ENCODE measurements at regions not wholly inside any gene's neighbourhood (a gene's known extent, or its start where the extent isn't known, plus 50 kb on each side); places are given as distances from the start of the nearest gene placed in this dataset.
A peak's percentile ranks its signal among the peaks of the same experiment; 100 is the strongest.

GRCh38 chr6:165972139-165972802 lies 195.4 kb downstream of the TBXT start:
- no peak for DNase-seq (ENCODE audit: low read depth)
- in situ Hi-C loops (cut with HindIII; ENCODE audit: low pct_unique_long_range_greater_than_20kb, low sequenced_read_pairs) = no loop called here

- no peak for DNase-seq (ENCODE audit: low read depth)
- in situ Hi-C loops (cut with HindIII; ENCODE audit: low pct_unique_long_range_greater_than_20kb, low sequenced_read_pairs) = no loop called here
These were observed 196.4 kb downstream of the TBXT start for GRCh38 chr6:165971202-165971601.

GRCh38 chr6:165970001-165970400 lies 197.7 kb downstream of the TBXT start:
- in situ Hi-C loops (cut with HindIII; ENCODE audit: low pct_unique_long_range_greater_than_20kb, low sequenced_read_pairs) = no loop called here

GRCh38 chr6:165969184-165969583 lies 198.5 kb downstream of the TBXT start:
- DNase-seq (ENCODE audit: low read depth) = no peak
- in situ Hi-C loops (cut with HindIII; ENCODE audit: low pct_unique_long_range_greater_than_20kb, low sequenced_read_pairs) = no loop called here

More at GRCh38 chr6:165970001-165970400, 197.7 kb downstream of the TBXT start:
- DNase-seq (ENCODE audit: low read depth) = no peak

- DNase-seq (ENCODE audit: low read depth) = no peak
- in situ Hi-C loops (cut with HindIII; ENCODE audit: low pct_unique_long_range_greater_than_20kb, low sequenced_read_pairs) = no loop called here
These were observed 199.2 kb downstream of the TBXT start for GRCh38 chr6:165968408-165968807.

- peak; percentile 40 for DNase-seq (ENCODE audit: low read depth)
- in situ Hi-C loops (cut with HindIII; ENCODE audit: low pct_unique_long_range_greater_than_20kb, low sequenced_read_pairs) = no loop called here
These were observed 199.7 kb downstream of the TBXT start for GRCh38 chr6:165967810-165968407.

- in situ Hi-C loops (cut with HindIII; ENCODE audit: low pct_unique_long_range_greater_than_20kb, low sequenced_read_pairs) = no loop called here
- DNase-seq (ENCODE audit: low read depth) = no peak
These were observed 203.9 kb downstream of the TBXT start for GRCh38 chr6:165963750-165964149.

GRCh38 chr6:165962366-165962765 lies 205.3 kb downstream of the TBXT start:
- in situ Hi-C loops (cut with HindIII; ENCODE audit: low pct_unique_long_range_greater_than_20kb, low sequenced_read_pairs) = no loop called here
- DNase-seq (ENCODE audit: low read depth) = no peak

GRCh38 chr6:165961233-165961632 lies 206.4 kb downstream of the TBXT start:
- DNase-seq (ENCODE audit: low read depth) = no peak
- in situ Hi-C loops (cut with HindIII; ENCODE audit: low pct_unique_long_range_greater_than_20kb, low sequenced_read_pairs) = no loop called here

GRCh38 chr6:165960695-165961094 lies 207.0 kb downstream of the TBXT start:
- in situ Hi-C loops (cut with HindIII; ENCODE audit: low pct_unique_long_range_greater_than_20kb, low sequenced_read_pairs) = no loop called here
- no peak for DNase-seq (ENCODE audit: low read depth)

GRCh38 chr6:165959627-165960026 lies 208.0 kb downstream of the TBXT start:
- no peak for DNase-seq (ENCODE audit: low read depth)
- in situ Hi-C loops (cut with HindIII; ENCODE audit: low pct_unique_long_range_greater_than_20kb, low sequenced_read_pairs) = no loop called here

- no peak for DNase-seq (ENCODE audit: low read depth)
- in situ Hi-C loops (cut with HindIII; ENCODE audit: low pct_unique_long_range_greater_than_20kb, low sequenced_read_pairs) = no loop called here
These were observed 210.8 kb downstream of the TBXT start for GRCh38 chr6:165956874-165957273.

- in situ Hi-C loops (cut with HindIII; ENCODE audit: low pct_unique_long_range_greater_than_20kb, low sequenced_read_pairs) = no loop called here
- no peak for DNase-seq (ENCODE audit: low read depth)
These were observed 215.1 kb downstream of the TBXT start for GRCh38 chr6:165952514-165952913.

GRCh38 chr6:165950316-165950715 lies 217.3 kb downstream of the TBXT start:
- in situ Hi-C loops (cut with HindIII; ENCODE audit: low pct_unique_long_range_greater_than_20kb, low sequenced_read_pairs) = no loop called here
- DNase-seq (ENCODE audit: low read depth) = no peak

- in situ Hi-C loops (cut with HindIII; ENCODE audit: low pct_unique_long_range_greater_than_20kb, low sequenced_read_pairs) = no loop called here
- DNase-seq (ENCODE audit: low read depth) = no peak
These were observed 218.3 kb downstream of the TBXT start for GRCh38 chr6:165949324-165949723.

GRCh38 chr6:165944002-165944466 lies 223.6 kb downstream of the TBXT start:
- no peak for DNase-seq (ENCODE audit: low read depth)
- in situ Hi-C loops (cut with HindIII; ENCODE audit: low pct_unique_long_range_greater_than_20kb, low sequenced_read_pairs) = no loop called here

- DNase-seq (ENCODE audit: low read depth) = no peak
- in situ Hi-C loops (cut with HindIII; ENCODE audit: low pct_unique_long_range_greater_than_20kb, low sequenced_read_pairs) = no loop called here
These were observed 225.9 kb downstream of the TBXT start for GRCh38 chr6:165941786-165942185.

GRCh38 chr6:165941249-165941775 lies 226.3 kb downstream of the TBXT start:
- in situ Hi-C loops (cut with HindIII; ENCODE audit: low pct_unique_long_range_greater_than_20kb, low sequenced_read_pairs) = no loop called here
- DNase-seq (ENCODE audit: low read depth) = no peak

- in situ Hi-C loops (cut with HindIII; ENCODE audit: low pct_unique_long_range_greater_than_20kb, low sequenced_read_pairs) = no loop called here
- no peak for DNase-seq (ENCODE audit: low read depth)
These were observed 227.3 kb downstream of the TBXT start for GRCh38 chr6:165940366-165940765.
